ENCODE measurements at regions not wholly inside any gene's neighbourhood (a gene's known extent, or its start where the extent isn't known, plus 50 kb on each side); places are given as distances from the start of the nearest gene placed in this dataset.
"Not testable (repeated sequence)": the region's sequence is repeated elsewhere in the genome, so short reads cannot be mapped to it uniquely, and the experiment has no call there.

DNA sequence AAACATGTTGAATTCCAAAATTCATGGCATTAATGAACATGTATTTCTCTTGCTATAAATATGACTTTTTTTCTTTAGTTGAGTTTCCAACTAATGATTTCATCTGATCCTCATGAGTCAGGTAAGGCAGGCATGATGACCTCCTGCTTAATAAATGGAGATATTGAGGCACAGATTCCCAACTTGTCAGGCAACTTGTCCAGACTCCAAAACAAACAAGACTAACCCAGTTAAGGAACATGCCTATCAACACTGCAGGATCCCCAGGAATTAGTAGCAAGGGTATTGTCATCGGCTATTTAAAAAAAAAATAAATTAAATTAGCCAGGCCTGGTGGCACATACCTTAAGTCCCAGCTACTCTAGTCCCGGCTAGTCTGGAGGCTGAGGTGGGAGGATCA is 121.3 kb upstream of the SALL4 start:
- no peak for DNase-seq (ENCODE audit: low read depth in 2 of 2)

- not testable (repeated sequence) for DNase-seq (ENCODE audit: low read depth in 2 of 2)
Observed at GRCh38 chr20:51922812-51923211, 120.5 kb upstream of the SALL4 start.

DNA sequence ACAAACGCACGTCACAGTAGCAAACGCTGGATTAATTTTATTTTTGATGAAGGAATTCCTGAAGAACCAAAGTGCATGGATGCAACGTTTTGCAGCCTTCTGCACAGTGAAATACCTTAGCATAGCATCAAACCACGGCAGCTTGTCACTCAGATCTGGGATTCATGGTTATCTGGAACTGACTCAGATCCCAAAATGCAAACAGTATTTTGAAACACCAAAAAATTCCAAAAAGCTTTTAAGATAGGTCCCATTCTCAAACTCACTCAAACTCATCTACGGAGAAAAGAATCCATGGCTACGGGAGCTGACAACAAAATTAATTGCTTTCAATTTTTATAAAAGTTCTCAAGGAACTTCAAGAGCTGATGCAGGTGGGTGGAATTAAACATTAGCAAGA is 116.2 kb upstream of the SALL4 start:
- DNase-seq (ENCODE audit: low read depth in 2 of 2), result no peak

GRCh38 chr20:51917886-51918535 is 115.7 kb upstream of the SALL4 start:
- DNase-seq (ENCODE audit: low read depth in 2 of 2), result no peak

DNA sequence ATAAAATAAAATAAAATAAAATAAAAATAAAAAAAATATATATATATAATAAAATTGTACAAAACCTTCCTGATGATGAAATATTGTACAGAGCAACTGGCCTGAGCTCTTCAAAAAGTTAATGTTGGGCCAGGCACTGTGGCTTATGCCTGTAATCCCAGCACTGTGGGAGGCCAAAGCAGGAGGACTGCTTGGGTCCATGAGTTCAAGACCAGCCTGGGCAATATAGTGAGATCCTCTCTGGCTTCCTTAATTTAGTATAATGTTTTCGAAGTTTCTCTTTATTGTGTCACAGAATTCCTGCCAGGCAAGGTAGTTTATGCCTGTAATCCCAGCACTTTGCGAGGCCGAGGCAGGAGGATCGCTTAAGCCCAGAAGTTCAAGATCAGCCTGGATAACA is 113.9 kb upstream of the SALL4 start:
- no peak for DNase-seq (ENCODE audit: low read depth in 2 of 2)

DNA sequence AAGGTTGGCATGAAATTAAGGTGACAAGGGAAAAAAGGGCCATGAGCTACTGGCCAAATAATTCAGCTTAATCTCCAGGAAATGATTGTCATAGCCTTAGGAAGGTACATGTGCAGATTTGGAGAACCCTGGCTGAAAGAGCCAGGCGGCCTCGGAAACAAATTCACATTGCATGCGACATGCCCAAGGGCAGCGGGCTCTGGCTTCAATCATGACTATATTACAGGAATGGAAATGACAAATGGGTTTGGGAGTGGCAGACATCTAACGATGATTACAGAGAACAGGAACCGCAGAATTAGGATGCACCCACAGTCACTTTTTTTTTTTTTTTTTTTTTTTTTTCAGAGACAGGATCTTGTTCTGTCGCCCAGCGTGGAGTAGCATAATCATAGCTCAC is 112.4 kb upstream of the SALL4 start:
- no peak for DNase-seq (ENCODE audit: low read depth in 2 of 2)

- no peak for DNase-seq (ENCODE audit: low read depth in 2 of 2)
Observed at GRCh38 chr20:51910321-51911050, 108.2 kb upstream of the SALL4 start.

- DNase-seq (ENCODE audit: low read depth in 2 of 2), result no peak
Observed at GRCh38 chr20:51906679-51907078, 104.4 kb upstream of the SALL4 start.

- DNase-seq (ENCODE audit: low read depth in 2 of 2), result no peak
Observed at GRCh38 chr20:51906049-51906448, 103.7 kb upstream of the SALL4 start.

DNA sequence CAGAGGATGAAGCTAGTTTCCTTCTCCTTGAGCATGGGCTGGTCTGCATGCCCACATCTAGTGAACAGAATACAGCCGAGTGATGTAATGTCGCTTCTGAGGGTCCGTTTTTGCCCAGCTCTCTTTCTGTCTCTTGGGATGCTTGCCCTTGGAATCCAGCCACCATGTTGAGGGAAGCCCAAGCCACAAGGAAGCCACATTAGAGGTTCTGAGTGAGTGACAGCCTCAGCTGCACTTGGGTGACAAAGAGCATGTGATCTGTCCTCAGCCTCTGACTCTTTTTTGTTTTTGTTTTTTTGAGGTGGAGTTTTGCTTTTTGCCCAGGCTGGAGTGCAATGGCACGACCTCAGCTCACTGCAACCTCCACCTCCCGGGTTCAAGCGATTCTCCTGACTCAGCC is 100.6 kb upstream of the SALL4 start:
- no peak for DNase-seq (ENCODE audit: low read depth in 2 of 2)

DNA sequence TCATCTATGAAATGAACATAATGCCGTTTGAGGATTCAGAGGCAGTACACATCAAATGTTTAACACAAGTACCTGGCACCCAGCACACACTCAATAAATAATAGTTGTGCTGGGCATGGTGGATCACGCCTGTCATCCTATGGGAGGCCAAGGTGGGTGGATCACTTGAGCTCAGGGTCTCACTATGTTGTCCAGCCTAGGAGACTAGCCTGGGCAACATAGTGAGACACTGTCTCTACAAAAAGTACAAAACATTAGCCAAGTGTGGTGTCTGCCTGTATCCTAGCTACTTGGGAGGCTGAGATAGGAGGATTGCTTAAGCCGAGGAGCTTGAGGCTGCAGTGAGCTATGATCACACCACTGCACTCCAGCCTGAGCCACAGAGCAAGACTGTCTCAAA is 98.1 kb upstream of the SALL4 start:
- no peak for DNase-seq (ENCODE audit: low read depth in 2 of 2)

- DNase-seq (ENCODE audit: low read depth in 2 of 2), result no peak
Observed at GRCh38 chr20:51899674-51900073, 97.4 kb upstream of the SALL4 start.

DNA sequence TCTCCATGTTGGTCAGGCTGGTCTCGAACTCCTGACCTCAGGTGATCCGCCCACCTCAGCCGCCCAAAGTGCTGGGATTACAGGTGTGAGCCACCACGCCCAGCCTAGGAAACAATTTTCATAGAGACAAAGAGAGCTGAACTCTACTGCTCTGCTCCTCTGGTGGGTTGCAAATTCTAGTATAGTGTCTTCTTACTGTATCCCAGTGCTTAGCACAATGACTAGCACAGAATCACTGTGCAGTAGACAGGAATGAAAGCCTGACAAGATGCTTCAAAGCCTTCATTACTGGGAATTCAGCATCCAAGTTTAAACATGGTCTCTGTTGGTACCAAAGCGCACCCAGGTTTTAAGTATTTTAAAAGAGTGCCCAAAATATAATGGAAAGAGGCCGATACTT is 96.5 kb upstream of the SALL4 start:
- no peak for DNase-seq (ENCODE audit: low read depth in 2 of 2)

DNA sequence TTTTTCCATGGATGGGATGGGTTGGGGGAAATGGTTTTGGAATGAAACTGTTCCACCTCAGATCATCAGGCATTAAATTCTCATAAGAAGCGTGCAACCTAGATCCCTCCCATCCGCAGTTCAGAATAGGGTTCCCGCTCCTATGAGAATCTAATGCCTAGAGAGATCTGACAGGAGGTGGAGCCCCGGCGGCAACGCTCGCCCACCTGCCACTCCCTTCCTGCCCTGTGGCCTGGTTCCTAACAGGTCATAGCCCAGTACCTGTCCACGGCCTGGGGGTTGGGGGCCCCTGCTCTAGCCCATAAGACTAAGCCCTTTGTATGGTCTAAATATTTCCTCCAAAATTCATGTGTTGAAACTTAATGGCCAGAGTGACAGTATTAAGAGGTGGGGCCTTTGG is 92.3 kb upstream of the SALL4 start:
- DNase-seq (ENCODE audit: low read depth in 2 of 2), result no peak

DNA sequence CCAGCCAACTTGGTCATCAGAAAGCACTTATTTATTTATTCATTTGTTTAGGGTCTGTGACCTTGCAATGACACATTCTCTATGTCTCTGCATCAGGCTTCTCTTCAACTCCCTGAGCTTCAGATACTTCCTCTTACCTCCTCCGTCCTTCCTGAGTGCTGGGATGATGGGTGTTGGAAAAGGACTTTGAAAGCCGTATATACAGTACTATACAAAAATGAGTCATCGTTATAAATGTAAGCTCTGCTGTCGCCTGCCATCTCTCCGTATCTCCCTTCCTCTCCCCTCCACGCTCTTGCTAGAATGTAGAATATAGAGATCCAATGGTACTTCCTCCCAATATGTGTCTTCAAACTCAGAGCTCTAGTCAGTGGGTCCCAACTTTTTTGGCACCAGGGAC is 91.9 kb upstream of the SALL4 start:
- no peak for DNase-seq (ENCODE audit: low read depth in 2 of 2)

GRCh38 chr20:51893723-51894122 is 91.4 kb upstream of the SALL4 start:
- no peak for DNase-seq (ENCODE audit: low read depth in 2 of 2)

GRCh38 chr20:51890003-51890402 is 87.7 kb upstream of the SALL4 start:
- no peak for DNase-seq (ENCODE audit: low read depth in 2 of 2)

- DNase-seq (ENCODE audit: low read depth in 2 of 2), result no peak
Observed at GRCh38 chr20:51889466-51889865, 87.1 kb upstream of the SALL4 start.

GRCh38 chr20:51888291-51888690 is 86.0 kb upstream of the SALL4 start:
- no peak for DNase-seq (ENCODE audit: low read depth in 2 of 2)

GRCh38 chr20:51886891-51887608 is 84.7 kb upstream of the SALL4 start:
- DNase-seq (ENCODE audit: low read depth in 2 of 2), result no peak

- no peak for DNase-seq (ENCODE audit: low read depth in 2 of 2)
Observed at GRCh38 chr20:51886341-51886740, 84.0 kb upstream of the SALL4 start.

DNA sequence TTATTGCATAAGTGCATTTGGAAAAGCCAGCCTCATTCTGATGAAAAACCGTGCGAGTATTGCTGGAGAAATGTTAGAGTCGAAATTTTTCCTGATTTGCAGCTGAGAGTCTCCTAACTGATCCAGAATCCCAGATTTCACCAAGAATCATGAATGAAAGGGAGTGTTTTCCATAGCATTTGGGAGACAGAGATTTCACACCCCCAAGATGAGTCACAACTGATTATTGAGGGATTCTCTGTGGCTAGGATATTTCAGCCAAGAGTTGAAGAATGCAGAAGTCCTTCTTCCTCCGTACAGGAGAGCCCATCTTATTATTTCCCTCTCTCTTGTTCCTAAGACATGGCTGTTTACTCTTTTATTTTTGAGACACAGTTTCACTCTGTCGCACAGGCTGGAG is 82.2 kb upstream of the SALL4 start:
- DNase-seq (ENCODE audit: low read depth in 2 of 2), result no peak

GRCh38 chr20:51880188-51880587 is 77.9 kb upstream of the SALL4 start:
- no peak for DNase-seq (ENCODE audit: low read depth in 2 of 2)

Data from stimulated activated CD8-positive, alpha-beta memory T cell treated with anti-CD3 and anti-CD28 coated beads, Interleukin-2, amount 100 ng/mL, for 48 hours (primary cell).